HepG2 (cell line): ENCODE measurements at regions not wholly inside any gene's neighbourhood (a gene's known extent, or its start where the extent isn't known, plus 50 kb on each side); places are given as distances from the start of the nearest gene placed in this dataset.

ENCODE experiments used
- ATAC-seq: fragments of 200-7000 bp; cut with Tn5 transposase; 3 replicates; pipeline ENCODE4 v1.9.1; 2020; ENCODE audit warnings: mild to moderate bottlenecking, moderate library complexity
- BruUV-seq: library from RNA; stranded (reverse); fragments of 400-500 nt; replicated peaks from 2 replicates; lab custom pipeline; 2021; lab: Mats Ljungman, UMichigan
- CTCF ChIA-PET: fragments of 300-600 bp; formaldehyde crosslinking; extraction: SDS; loops from one replicate; lab custom pipeline; 2021; ENCODE audit warnings: low total read pairs, inconsistent platforms, low intra/inter-chr PET ratio; lab: Yijun Ruan, JAX
- POLR2A ChIA-PET: fragments of 350-600 bp; sonication (Branson Sonifier 250); formaldehyde crosslinking; loops from one replicate; lab custom pipeline; 2020; ENCODE audit warnings: antibody characterized with exemption, inconsistent platforms; lab: Yijun Ruan, JAX
- DNase-seq: peaks from one replicate; pipeline ENCODE4 v3.0.0-alpha.2; 2015; ENCODE audit warnings: low spot score
- FAIRE-seq: peaks from 3 replicates; lab custom pipeline; 2011; peaks lifted over from hg19 to GRCh38; lab: Jason Lieb, UNC
- H2AFZ ChIP-seq: one replicate; pipeline ENCODE4 v1.6.1; 2011; ENCODE audit warnings: low read length, inconsistent platforms
- H3K27ac ChIP-seq: fragments of 300-600 bp; 3 replicates; pipeline ENCODE4 v1.8.0; 2011; ENCODE audit warnings: mixed run types, mild to moderate bottlenecking, mixed read lengths, low read length, inconsistent platforms; ENCODE audit not compliant: insufficient read depth; ENCODE audit errors: extremely low read length
- H3K27me3 ChIP-seq, 2 experiments: fragments of 200-600 bp in 1 of 2; 2 replicates in 1 of 2; 3 replicates in 1 of 2; pipeline versions ENCODE4 v1.6.0 to v1.8.0; 2011; ENCODE audit warnings: low read length in 2 of 2, mild to moderate bottlenecking in 2 of 2, moderate library complexity in 2 of 2, inconsistent platforms in 1 of 2; ENCODE audit not compliant: insufficient read depth in 2 of 2, control insufficient read depth in 1 of 2
- H3K36me3 ChIP-seq, 2 experiments: fragments of 200-600 bp in 1 of 2; replicated peaks in 1 of 2; 2 replicates in 1 of 2; 3 replicates in 1 of 2; pipeline versions ENCODE4 v1.5.1 to v1.8.0; 2011; ENCODE audit warnings: low read length in 2 of 2, inconsistent platforms in 1 of 2; ENCODE audit not compliant: insufficient read depth in 2 of 2, control insufficient read depth in 1 of 2
- H3K4me1 ChIP-seq: 2 replicates; pipeline ENCODE4 v1.5.1; 2012; ENCODE audit warnings: low read length, inconsistent platforms; ENCODE audit not compliant: insufficient read depth
- H3K4me2 ChIP-seq: 2 replicates; pipeline ENCODE4 v1.6.0; 2011; ENCODE audit warnings: low read depth, low read length, inconsistent platforms
- H3K4me3 ChIP-seq, 3 experiments: fragments of 200-600 bp in 1 of 3; sonication (generic), shearing (Covaris generic) in 1 of 3; replicated peaks in 1 of 3; 2 replicates each; pipeline ENCODE4 v1.5.1; 2011 to 2016; ENCODE audit warnings: low read length in 3 of 3, inconsistent platforms in 2 of 3, low read depth in 2 of 3, mild to moderate bottlenecking in 2 of 3, control low read depth in 1 of 3, mixed read lengths in 1 of 3; ENCODE audit not compliant: insufficient read depth in 1 of 3
- H3K79me2 ChIP-seq: one replicate; pipeline ENCODE4 v1.6.1; 2011; ENCODE audit warnings: low read length, inconsistent platforms; ENCODE audit not compliant: insufficient read depth
- H3K9ac ChIP-seq: 2 replicates; pipeline ENCODE4 v1.6.0; 2011; ENCODE audit warnings: mild to moderate bottlenecking, low read depth, low read length, inconsistent platforms; ENCODE audit not compliant: insufficient read depth
- H3K9me3 ChIP-seq: 2 replicates; pipeline ENCODE4 v1.5.1; 2012; ENCODE audit warnings: mild to moderate bottlenecking, low read length
- H4K20me1 ChIP-seq: 2 replicates; pipeline ENCODE4 v1.6.0; 2011; ENCODE audit warnings: inconsistent platforms, mild to moderate bottlenecking, low read length, moderate library complexity; ENCODE audit not compliant: insufficient read depth
- ETS1 ChIP-seq: sonication (generic); formaldehyde crosslinking; IDR thresholded peaks from 2 replicates; pipeline ENCODE4 v1.4.0; 2020; ENCODE audit warnings: missing genetic modification reagents
- GLI4 ChIP-seq: sonication (generic); formaldehyde crosslinking; IDR thresholded peaks from 2 replicates; pipeline ENCODE4 v1.5.1; 2020; ENCODE audit warnings: missing genetic modification reagents, mild to moderate bottlenecking, moderate library complexity, borderline replicate concordance
- GTF3A ChIP-seq: sonication (generic); formaldehyde crosslinking; conservative IDR thresholded peaks from 2 replicates; pipeline ENCODE4 v1.4.0; 2020; ENCODE audit warnings: mild to moderate bottlenecking, missing genetic modification reagents
- HES4 ChIP-seq: sonication (generic); formaldehyde crosslinking; IDR thresholded peaks from 2 replicates; pipeline ENCODE4 v1.9.0; 2021; ENCODE audit warnings: mild to moderate bottlenecking, missing genetic modification reagents, borderline replicate concordance
- HNF4A ChIP-seq: sonication (generic); formaldehyde crosslinking; IDR thresholded peaks from 2 replicates; pipeline ENCODE4 v1.4.0; 2020; ENCODE audit warnings: missing genetic modification reagents
- IRF1 ChIP-seq: sonication (generic); formaldehyde crosslinking; IDR thresholded peaks from 2 replicates; pipeline ENCODE4 v1.4.0; 2020; ENCODE audit warnings: low read depth, mild to moderate bottlenecking, missing genetic modification reagents
- ISX ChIP-seq: sonication (generic); formaldehyde crosslinking; conservative IDR thresholded peaks from 2 replicates; pipeline ENCODE4 v1.5.0; 2020; ENCODE audit warnings: missing genetic modification reagents
- KDM6A ChIP-seq: IDR thresholded peaks from 2 replicates; pipeline ENCODE4 v1.6.1; 2016; ENCODE audit warnings: low read depth
- MLLT10 ChIP-seq: sonication (generic); formaldehyde crosslinking; IDR thresholded peaks from 2 replicates; pipeline ENCODE4 v1.4.0; 2020; ENCODE audit warnings: missing genetic modification reagents
- MLXIP ChIP-seq: sonication (generic); formaldehyde crosslinking; IDR thresholded peaks from 2 replicates; pipeline ENCODE4 v1.9.0; 2021; ENCODE audit warnings: missing genetic modification reagents, borderline replicate concordance
- PHB2 ChIP-seq: fragments of 450-650 bp; IDR thresholded peaks from 2 replicates; pipeline ENCODE4 v1.6.1; 2018; ENCODE audit not compliant: partially characterized antibody
- SYNCRIP ChIP-seq: fragments of 200-400 bp; formaldehyde crosslinking; IDR thresholded peaks from 2 replicates; pipeline ENCODE4 v1.6.1; 2018; ENCODE audit warnings: mild to moderate bottlenecking, low read depth, low read length; ENCODE audit not compliant: insufficient read depth
- TEAD2 ChIP-seq: sonication (generic); formaldehyde crosslinking; IDR thresholded peaks from 2 replicates; pipeline ENCODE4 v1.9.0; 2021; ENCODE audit warnings: missing genetic modification reagents
- TEAD3 ChIP-seq: optimal IDR thresholded peaks from 2 replicates; pipeline ENCODE3; 2016; ENCODE audit warnings: borderline replicate concordance
- ZNF124 ChIP-seq: sonication (generic); formaldehyde crosslinking; IDR thresholded peaks from 2 replicates; pipeline ENCODE4 v1.4.0; 2020; ENCODE audit warnings: missing genetic modification reagents
- ZNF296 ChIP-seq: sonication (generic); formaldehyde crosslinking; conservative IDR thresholded peaks from 2 replicates; pipeline ENCODE4 v1.5.0; 2020; ENCODE audit warnings: mild to moderate bottlenecking, missing genetic modification reagents
- ZNF468 ChIP-seq: sonication (generic); formaldehyde crosslinking; IDR thresholded peaks from 2 replicates; pipeline ENCODE4 v1.8.0; 2022; ENCODE audit warnings: mild to moderate bottlenecking, moderate library complexity, missing genetic modification reagents
- ZNF607 ChIP-seq: sonication (generic); formaldehyde crosslinking; IDR thresholded peaks from 2 replicates; pipeline ENCODE4 v1.5.1; 2020; ENCODE audit warnings: missing genetic modification reagents, mild to moderate bottlenecking, borderline replicate concordance
- WGBS: methylation state at CpG from one replicate; pipeline ENCODE4 v1.1.6; 2017; ENCODE audit warnings: low lambda C conversion rate; 5-methylcytosine and 5-hydroxymethylcytosine counted together
- in situ Hi-C: cut with HindIII; loops from 2 replicates; pipeline ENCODE4 v1.10.0; 2017; ENCODE audit warnings: low pct_unique_long_range_greater_than_20kb; ENCODE audit not compliant: extremely low pct_ligation_motif_present
- intact Hi-C: fragments of 100-400 bp; cut with micrococcal nuclease; formaldehyde crosslinking; loops from one replicate; pipeline ENCODE4 v1.10.0; 2022; ENCODE audit not compliant: unreplicated experiment

- no peak for TF ChIP-seq GLI4 (CRISPR knock-in tag)
- no peak for TF ChIP-seq IRF1 (CRISPR knock-in tag)
- no peak for TF ChIP-seq KDM6A (CRISPR knock-in tag)
- TF ChIP-seq HNF4A (CRISPR knock-in tag) = no peak
- TF ChIP-seq MLLT10 (CRISPR knock-in tag) = no peak
- TF ChIP-seq SYNCRIP = no peak
- no peak for TF ChIP-seq ISX (CRISPR knock-in tag)
- TF ChIP-seq ETS1 (CRISPR knock-in tag) = no peak
- no peak for TF ChIP-seq ZNF607 (CRISPR knock-in tag)
- no peak for TF ChIP-seq ZNF468 (CRISPR knock-in tag)
These were observed 327.5 kb upstream of the FRG1 start (continued) for GRCh38 chr4:189613207-189613606.

GRCh38 chr4:189615217-189615663, 325.4 kb upstream of the FRG1 start:
- ChIA-PET POLR2A (no interaction called here), CTCF (no interaction called here)
- no peaks in the 10 kb centered on the region for H4K20me1 ChIP-seq
- H3K36me3 ChIP-seq = no peaks in the 10 kb centered on the region
- WGBS = 36% methylated on average over 5 of the region's 22 CpGs
- no peaks in the 10 kb centered on the region for H3K4me1 ChIP-seq
- 0 out of 2 replicates have a peak, but pooled peaks cover 3% of the 10 kb centered on the region for H3K9me3 ChIP-seq
- intact Hi-C loops = no loop called here
- no peak for DNase-seq
- H3K9ac ChIP-seq = no peak overlapping the region
- H2AFZ ChIP-seq = no peak overlapping the region
- BruUV-seq = no TSS peak
- in situ Hi-C loops = no loop called here
- H3K79me2 ChIP-seq = no peaks in the 10 kb centered on the region
- H3K4me2 ChIP-seq = no peak overlapping the region
- ATAC-seq = no peak
- no peak for FAIRE-seq
- H3K4me3 ChIP-seq = no peak overlapping the region
- H3K27ac ChIP-seq = no peak overlapping the region
- TF ChIP-seq GTF3A (CRISPR knock-in tag) (no peak), MLXIP (CRISPR knock-in tag) (no peak), ZNF296 (CRISPR knock-in tag) (no peak), TEAD2 (CRISPR knock-in tag) (no peak), ZNF124 (CRISPR knock-in tag) (no peak), TEAD3 (CRISPR knock-in tag) (no peak), HES4 (CRISPR knock-in tag) (no peak), PHB2 (no peak)
- H3K27me3 ChIP-seq = 0 out of 5 replicates have a peak, but pooled peaks cover 0 to 2% of the 10 kb centered on the region in 2 experiments
